ENCODE measurements at regions not wholly inside any gene's neighbourhood (a gene's known extent, or its start where the extent isn't known, plus 50 kb on each side); places are given as distances from the start of the nearest gene placed in this dataset.

DNA sequence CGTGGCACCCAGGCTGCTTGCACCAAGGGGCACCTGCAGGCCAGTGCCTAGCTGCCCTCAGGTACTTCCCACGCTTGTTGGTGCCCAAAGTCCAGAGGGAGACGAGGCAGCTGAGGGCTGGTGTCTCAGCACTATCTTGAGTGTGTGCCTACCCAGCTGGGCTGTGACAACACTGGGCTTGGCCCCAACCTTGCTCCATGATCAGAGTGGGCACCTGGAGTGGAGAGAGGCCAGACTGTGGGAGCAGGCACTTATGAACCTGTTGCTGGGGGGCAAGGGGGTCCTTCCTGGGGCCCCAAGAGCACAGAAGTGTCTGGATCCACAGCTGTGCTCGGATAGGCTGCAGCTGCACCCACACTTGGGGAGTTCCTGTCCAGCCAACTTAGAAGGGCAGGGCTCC lies 314.7 kb downstream of the KCNJ2 start:
- TF ChIP-seq POLR2AphosphoS5 (IDR thresholded peaks at IDR 0.05) (no peak), POLR2A (IDR thresholded peaks at IDR 0.05) (no peak), EP300 (IDR thresholded peaks at IDR 0.05) (no peak)
- TF ChIP-seq, protein P1, sequence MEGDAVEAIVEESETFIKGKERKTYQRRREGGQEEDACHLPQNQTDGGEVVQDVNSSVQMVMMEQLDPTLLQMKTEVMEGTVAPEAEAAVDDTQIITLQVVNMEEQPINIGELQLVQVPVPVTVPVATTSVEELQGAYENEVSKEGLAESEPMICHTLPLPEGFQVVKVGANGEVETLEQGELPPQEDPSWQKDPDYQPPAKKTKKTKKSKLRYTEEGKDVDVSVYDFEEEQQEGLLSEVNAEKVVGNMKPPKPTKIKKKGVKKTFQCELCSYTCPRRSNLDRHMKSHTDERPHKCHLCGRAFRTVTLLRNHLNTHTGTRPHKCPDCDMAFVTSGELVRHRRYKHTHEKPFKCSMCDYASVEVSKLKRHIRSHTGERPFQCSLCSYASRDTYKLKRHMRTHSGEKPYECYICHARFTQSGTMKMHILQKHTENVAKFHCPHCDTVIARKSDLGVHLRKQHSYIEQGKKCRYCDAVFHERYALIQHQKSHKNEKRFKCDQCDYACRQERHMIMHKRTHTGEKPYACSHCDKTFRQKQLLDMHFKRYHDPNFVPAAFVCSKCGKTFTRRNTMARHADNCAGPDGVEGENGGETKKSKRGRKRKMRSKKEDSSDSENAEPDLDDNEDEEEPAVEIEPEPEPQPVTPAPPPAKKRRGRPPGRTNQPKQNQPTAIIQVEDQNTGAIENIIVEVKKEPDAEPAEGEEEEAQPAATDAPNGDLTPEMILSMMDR (IDR thresholded peaks at IDR 0.05) = no peak
- Histone ChIP-seq H3K27me3 (no peaks in the 10 kb centered on the region), H3K36me3 (no peaks in the 10 kb centered on the region), H3K27ac (no peak overlapping the region), H3K4me3 (no peak overlapping the region), H3K9me3 (peaks cover 0 to 14% (median 11%) of the 10 kb centered on the region in 4 donors), H3K4me1 (no peaks in the 10 kb centered on the region)
- intact Hi-C loops (cut with DNase I; ENCODE audit: low total_unique reads) = no loop called here
- 57 to 100% (median 80%) methylated on average over 1 to 4 of the region's 4 CpGs for WGBS, 5 donors
- DNase-seq = no peak

DNA sequence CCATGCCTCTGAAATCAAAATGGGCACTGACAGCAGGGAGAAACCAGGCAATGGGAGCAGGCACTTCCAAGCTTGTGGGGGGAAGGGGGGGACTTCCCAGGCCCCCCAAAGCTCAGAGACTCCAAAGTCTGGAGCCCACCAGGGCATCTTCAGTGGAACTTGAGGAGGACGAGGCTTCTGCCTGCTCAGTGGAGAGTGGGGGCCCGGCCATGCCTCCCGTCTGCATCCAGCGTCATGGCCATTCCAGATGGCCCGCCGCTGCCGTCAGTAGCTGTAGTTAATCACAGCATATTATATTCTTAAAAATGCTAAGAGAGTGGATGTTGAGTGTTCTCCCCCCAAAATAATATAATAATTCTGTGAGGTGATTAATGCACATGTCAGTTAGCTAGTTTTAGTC lies 315.2 kb downstream of the KCNJ2 start:
- WGBS, 5 donors = 78 to 92% (median 91%) methylated on average over 7 of the region's 7 CpGs
- intact Hi-C loops (cut with DNase I; ENCODE audit: low total_unique reads) = no loop called here
- Histone ChIP-seq H3K4me1 (no peaks in the 10 kb centered on the region), H3K27me3 (no peaks in the 10 kb centered on the region), H3K36me3 (no peaks in the 10 kb centered on the region), H3K9me3 (peaks cover 0 to 14% (median 11%) of the 10 kb centered on the region in 4 donors), H3K4me3 (no peak overlapping the region), H3K27ac (no peak overlapping the region)
- DNase-seq = no peak
- TF ChIP-seq, protein P1 (IDR thresholded peaks at IDR 0.05) = no peak
- TF ChIP-seq POLR2AphosphoS5 (IDR thresholded peaks at IDR 0.05) = no peak

DNA sequence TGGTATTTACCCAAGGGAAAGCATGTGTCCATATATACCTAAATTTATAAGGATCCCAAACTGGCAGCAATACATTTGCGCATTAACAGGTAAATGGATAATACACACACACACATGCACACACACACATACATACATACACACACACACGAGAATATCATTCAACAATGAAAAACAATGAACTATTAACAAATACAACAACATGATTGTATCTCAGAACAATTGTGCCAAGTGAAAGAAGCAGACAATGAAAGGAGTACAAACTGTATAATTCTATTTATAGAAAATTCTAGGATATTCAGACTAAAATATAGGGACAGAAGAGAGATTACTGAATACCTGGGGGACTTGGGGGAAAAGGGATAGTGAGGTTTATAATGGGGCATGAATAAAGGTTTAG lies 323.0 kb downstream of the KCNJ2 start:
- Histone ChIP-seq H3K9me3 (no peaks in the 10 kb centered on the region), H3K4me3 (no peak overlapping the region), H3K27ac (no peak overlapping the region), H3K36me3 (no peaks in the 10 kb centered on the region), H3K27me3 (no peaks in the 10 kb centered on the region), H3K4me1 (no peaks in the 10 kb centered on the region)
- TF ChIP-seq POLR2AphosphoS5 (IDR thresholded peaks at IDR 0.05) (no peak), EP300 (IDR thresholded peaks at IDR 0.05) (no peak), POLR2A (IDR thresholded peaks at IDR 0.05) (no peak)
- TF ChIP-seq, protein P1 (IDR thresholded peaks at IDR 0.05) = no peak
- intact Hi-C loops (cut with DNase I; ENCODE audit: low total_unique reads) = no loop called here
- DNase-seq = no peak
- 36 to 75% (median 60%) methylated on average over 2 of the region's 2 CpGs for WGBS, 5 donors

DNA sequence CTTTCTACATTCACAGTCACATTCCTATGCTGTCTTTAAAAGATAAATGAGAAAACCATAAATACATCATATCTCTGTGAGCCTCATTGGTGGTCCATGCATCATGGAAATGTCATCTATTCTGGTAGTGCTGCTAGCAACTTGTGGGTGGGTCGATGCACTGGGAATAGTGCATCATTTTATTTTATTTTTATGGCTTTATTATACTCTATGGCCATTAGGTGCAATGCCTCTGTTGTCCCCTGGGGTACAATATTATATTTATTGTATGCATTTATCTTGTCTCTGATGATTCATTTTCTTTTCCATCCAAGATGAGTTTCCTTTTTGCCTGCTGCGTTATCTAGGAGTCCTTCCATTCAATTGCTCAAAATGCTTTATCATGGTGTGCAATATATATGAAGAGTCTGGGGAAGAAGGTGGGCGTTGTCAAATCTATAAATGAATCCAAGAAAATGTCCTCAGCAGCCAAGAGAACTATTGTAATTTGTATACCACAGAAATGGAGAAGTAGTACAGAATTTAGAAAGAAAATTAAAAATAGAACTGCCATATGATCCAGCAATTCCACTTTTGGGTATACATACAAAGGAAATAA lies 324.0 kb downstream of the KCNJ2 start:
- Histone ChIP-seq H3K27ac (no peak overlapping the region), H3K9me3 (no peaks in the 10 kb centered on the region), H3K4me1 (no peaks in the 10 kb centered on the region), H3K36me3 (no peaks in the 10 kb centered on the region), H3K27me3 (no peaks in the 10 kb centered on the region), H3K4me3 (no peak overlapping the region)
- TF ChIP-seq POLR2A (IDR thresholded peaks at IDR 0.05) (no peak), EP300 (IDR thresholded peaks at IDR 0.05) (no peak), POLR2AphosphoS5 (IDR thresholded peaks at IDR 0.05) (no peak)
- TF ChIP-seq, protein P1 (IDR thresholded peaks at IDR 0.05) = peak in 1 of 7 experiments; percentile 6
- intact Hi-C loops (cut with DNase I; ENCODE audit: low total_unique reads) = no loop called here
- 63 to 84% (median 79%) methylated on average over 3 of the region's 3 CpGs for WGBS, 5 donors
- DNase-seq = no peak

Measured in stomach (tissue), 8 donors.